H1 (cell line): ENCODE measurements at regions not wholly inside any gene's neighbourhood (a gene's known extent, or its start where the extent isn't known, plus 50 kb on each side); places are given as distances from the start of the nearest gene placed in this dataset.

ENCODE experiments used
- ASH2L ChIP-seq: fragments of 200-600, 300-600 bp; sonication (generic); IDR thresholded peaks from one replicate; pipeline ENCODE4 v1.7.1; 2017; ENCODE audit warnings: low read length
- CBX5 ChIP-seq: fragments of 300-800, 300-1000 bp; sonication (generic); IDR thresholded peaks from 2 replicates; pipeline ENCODE4 v1.7.1; 2016; ENCODE audit warnings: antibody characterized with exemption, low read length, low read depth
- CTCF ChIP-seq, 3 experiments: IDR thresholded peaks; 1 replicate in 2 of 3; 2 replicates in 1 of 3; pipeline versions ENCODE4 v1.5.1 to v1.6.1; 2011; ENCODE audit warnings: low read length in 3 of 3, mild to moderate bottlenecking in 3 of 3, inconsistent platforms in 2 of 3, low read depth in 1 of 3, moderate library complexity in 1 of 3; ENCODE audit not compliant: insufficient read depth in 1 of 3; ENCODE audit errors: control extremely low read depth in 1 of 3
- EGR1 ChIP-seq: IDR thresholded peaks from 2 replicates; pipeline ENCODE4 v1.6.1; 2011; ENCODE audit warnings: low read depth, low read length, borderline replicate concordance
- HDAC2 ChIP-seq, 2 experiments: fragments of 300-600 bp in 1 of 2; sonication (generic) in 1 of 2; IDR thresholded peaks; 2 replicates each; pipeline ENCODE4 v1.6.1; 2011 to 2012; ENCODE audit warnings: low read depth in 2 of 2, low read length in 2 of 2, mild to moderate bottlenecking in 2 of 2, moderate library complexity in 2 of 2, borderline replicate concordance in 1 of 2, inconsistent platforms in 1 of 2
- JUN ChIP-seq: IDR thresholded peaks from 2 replicates; pipeline ENCODE4 v1.6.1; 2011; ENCODE audit warnings: low read depth, mild to moderate bottlenecking, improper control_type of control experiment, low read length
- KDM1A ChIP-seq: fragments of 200-600, 300-600 bp; sonication (generic); IDR thresholded peaks from 2 replicates; pipeline ENCODE4 v1.7.1; 2016; ENCODE audit warnings: mild to moderate bottlenecking, low read length, borderline replicate concordance
- MAX ChIP-seq: IDR thresholded peaks from 2 replicates; pipeline ENCODE4 v1.6.1; 2012; ENCODE audit warnings: inconsistent platforms
- POLR2A ChIP-seq, 2 experiments: IDR thresholded peaks; 1 replicate in 1 of 2; 2 replicates in 1 of 2; pipeline ENCODE4 v1.6.1; 2011; ENCODE audit warnings: low read depth in 2 of 2, low read length in 2 of 2, mild to moderate bottlenecking in 2 of 2; ENCODE audit errors: control extremely low read depth in 1 of 2
- RAD21 ChIP-seq, 2 experiments: IDR thresholded peaks in 1 of 2; conservative IDR thresholded peaks in 1 of 2; 2 replicates each; pipeline ENCODE4 v1.6.1; 2011; ENCODE audit warnings: low read depth in 2 of 2, low read length in 2 of 2, improper control_type of control experiment in 1 of 2, inconsistent platforms in 1 of 2, mild to moderate bottlenecking in 1 of 2, moderate library complexity in 1 of 2
- RFX5 ChIP-seq: IDR thresholded peaks from 2 replicates; pipeline ENCODE4 v1.6.1; 2011; ENCODE audit warnings: low read depth, low read length, improper control_type of control experiment, borderline replicate concordance
- SP2 ChIP-seq: IDR thresholded peaks from 2 replicates; pipeline ENCODE4 v1.6.1; 2012; ENCODE audit warnings: mild to moderate bottlenecking, low read length, inconsistent platforms

DNA sequence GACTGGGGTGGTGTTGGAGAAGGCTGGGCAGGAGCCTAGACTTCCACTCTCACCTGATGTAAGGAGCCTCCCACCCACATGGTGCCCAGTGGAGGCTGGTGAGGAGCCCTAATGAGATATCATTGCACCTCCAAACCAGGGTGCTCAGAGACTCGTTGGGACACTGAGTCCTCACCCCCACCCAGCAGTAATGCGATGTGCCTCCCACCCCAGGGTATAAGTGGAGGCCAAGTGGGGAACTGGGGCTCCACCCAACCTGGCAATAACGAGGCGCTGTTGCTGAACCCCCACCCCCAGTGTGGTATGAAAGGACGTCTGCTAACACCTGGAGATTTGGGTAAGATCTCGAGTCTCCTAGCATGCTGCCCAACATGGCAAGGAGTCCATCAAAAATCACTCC is 510.2 kb downstream of the PREX1 start:
- no peak for TF ChIP-seq RFX5
- TF ChIP-seq POLR2A (IDR thresholded peaks at IDR 0.05; ENCODE audit: control extremely low read depth in 1 of 2, low read depth in 2 of 2, low read length in 2 of 2): no peak
- TF ChIP-seq CTCF (IDR thresholded peaks at IDR 0.05; ENCODE audit: control extremely low read depth in 1 of 3, insufficient read depth in 1 of 3, low read depth in 1 of 3, low read length in 3 of 3): no peak
- TF ChIP-seq HDAC2 (IDR thresholded peaks at IDR 0.05; ENCODE audit: borderline replicate concordance in 1 of 2, low read depth in 2 of 2, low read length in 2 of 2): no peak
- no peak for TF ChIP-seq MAX
- TF ChIP-seq KDM1A: no peak
- TF ChIP-seq EGR1: no peak
- TF ChIP-seq RAD21 (IDR thresholded peaks at IDR 0.05 in 1 of 2, conservative IDR thresholded peaks at IDR 0.05 in 1 of 2; ENCODE audit: low read depth in 2 of 2, low read length in 2 of 2): no peak
- TF ChIP-seq SP2: no peak
- no peak for TF ChIP-seq CBX5
- no peak for TF ChIP-seq ASH2L
- TF ChIP-seq JUN: no peak
